GM21515 (cell line): ENCODE measurements at regions not wholly inside any gene's neighbourhood (a gene's known extent, or its start where the extent isn't known, plus 50 kb on each side); places are given as distances from the start of the nearest gene placed in this dataset.

Experiments
- ATAC-seq: cut with Tn5 transposase; IDR thresholded peaks from one replicate; pipeline ENCODE4 v1.9.1; 2021; ENCODE audit not compliant: unreplicated experiment

- ATAC-seq = no peak
Measured at GRCh38 chr10:92789786-92790185, 58.5 kb upstream of the EXOC6 start.

GRCh38 chr10:92790440-92790839 lies 57.9 kb upstream of the EXOC6 start:
- no peak for ATAC-seq

GRCh38 chr10:92792661-92793060 lies 55.7 kb upstream of the EXOC6 start:
- no peak for ATAC-seq
